K562 (cell line): ENCODE measurements at regions not wholly inside any gene's neighbourhood (a gene's known extent, or its start where the extent isn't known, plus 50 kb on each side); places are given as distances from the start of the nearest gene placed in this dataset.

ENCODE experiments used
- ATAC-seq: fragments of 200-7000 bp; cut with Tn5 transposase; 3 replicates; pipeline ENCODE4 v1.9.1; 2020; ENCODE audit warnings: moderate library complexity
- BruUV-seq: library from RNA; stranded (reverse); fragments of 400-500 nt; replicated peaks from 2 replicates; lab custom pipeline; 2021; lab: Mats Ljungman, UMichigan
- CTCF ChIA-PET: fragments of 300-600 bp; formaldehyde crosslinking; extraction: SDS; loops from one replicate; lab custom pipeline; 2021; ENCODE audit warnings: low intra/inter-chr PET ratio; lab: Yijun Ruan, JAX
- POLR2A ChIA-PET: fragments of 300-600, 350-650 bp; sonication (Branson Sonifier 250); formaldehyde crosslinking; extraction: SDS; loops from one replicate; lab custom pipeline; 2021; ENCODE audit warnings: antibody characterized with exemption, inconsistent platforms; lab: Yijun Ruan, JAX
- DNase-seq, 4 experiments: peaks; one replicate each; pipeline versions ENCODE4 v3.0.0 to v3.0.0-alpha.2; 2011 to 2018; ENCODE audit warnings: low spot score in 3 of 4, mixed read lengths in 3 of 4; ENCODE audit errors: extremely low read depth in 1 of 4
- FAIRE-seq: peaks from 2 replicates; lab custom pipeline; 2011; peaks lifted over from hg19 to GRCh38; lab: Jason Lieb, UNC
- H2AFZ ChIP-seq: 2 replicates; pipeline ENCODE4 v1.6.0; 2011; ENCODE audit warnings: low read depth, low read length, control low read depth, inconsistent platforms
- H3K27ac ChIP-seq: fragments of 200-600 bp; 3 replicates; pipeline ENCODE4 v1.8.0; 2011; ENCODE audit warnings: low read depth, mild to moderate bottlenecking, control low read depth, inconsistent platforms, low read length, moderate library complexity, mixed read lengths; ENCODE audit errors: extremely low read depth
- H3K27me3 ChIP-seq, 2 experiments: fragments of 300-600 bp in 1 of 2; 2 replicates in 1 of 2; 3 replicates in 1 of 2; pipeline versions ENCODE4 v1.6.0 to v1.8.0; 2011; ENCODE audit warnings: inconsistent platforms in 2 of 2, low read length in 2 of 2, mild to moderate bottlenecking in 1 of 2, mixed read lengths in 1 of 2, moderate library complexity in 1 of 2; ENCODE audit not compliant: control insufficient read depth in 2 of 2, insufficient read depth in 2 of 2
- H3K36me3 ChIP-seq: fragments of 300-600 bp; 3 replicates; pipeline ENCODE4 v1.8.0; 2011; ENCODE audit warnings: mild to moderate bottlenecking, low read length, inconsistent platforms; ENCODE audit not compliant: control insufficient read depth, insufficient read depth
- H3K4me1 ChIP-seq, 2 experiments: fragments of 200-600 bp in 1 of 2; replicated peaks in 1 of 2; 2 replicates in 1 of 2; 3 replicates in 1 of 2; pipeline versions ENCODE4 v1.5.1 to v1.8.0; 2011; ENCODE audit warnings: inconsistent platforms in 2 of 2, low read length in 2 of 2, mild to moderate bottlenecking in 1 of 2, mixed read lengths in 1 of 2, moderate library complexity in 1 of 2; ENCODE audit not compliant: control insufficient read depth in 2 of 2, insufficient read depth in 2 of 2
- H3K4me2 ChIP-seq: 2 replicates; pipeline ENCODE4 v1.6.1; 2011; ENCODE audit warnings: low read length, control low read depth, inconsistent platforms, mixed read lengths; ENCODE audit not compliant: insufficient read depth
- H3K4me3 ChIP-seq: fragments of 200-600 bp; sonication (generic), shearing (Covaris generic); 2 replicates; pipeline ENCODE4 v1.5.1; 2016; ENCODE audit warnings: control low read depth, inconsistent platforms
- H3K79me2 ChIP-seq: fragments of 200-600 bp; 3 replicates; pipeline ENCODE4 v1.8.0; 2011; ENCODE audit warnings: low read length, inconsistent platforms; ENCODE audit not compliant: control insufficient read depth, insufficient read depth
- H3K9ac ChIP-seq, 2 experiments: 2 replicates each; pipeline versions ENCODE4 v1.6.0 to v1.6.1; 2011; ENCODE audit warnings: low read depth in 2 of 2, low read length in 2 of 2, control low read depth in 1 of 2, inconsistent platforms in 1 of 2, mild to moderate bottlenecking in 1 of 2, mixed read lengths in 1 of 2; ENCODE audit not compliant: insufficient read depth in 1 of 2
- H3K9me1 ChIP-seq: one replicate; pipeline ENCODE4 v1.6.0; 2011; ENCODE audit warnings: inconsistent platforms, mild to moderate bottlenecking, low read length, moderate library complexity; ENCODE audit not compliant: control insufficient read depth, insufficient read depth
- H3K9me3 ChIP-seq: replicated peaks from 2 replicates; pipeline ENCODE4 v1.5.1; 2011; ENCODE audit warnings: low read depth, low read length, inconsistent platforms; ENCODE audit not compliant: control insufficient read depth, insufficient read depth
- H4K20me1 ChIP-seq: replicated peaks from 2 replicates; pipeline ENCODE4 v1.6.1; 2011; ENCODE audit warnings: low read length, inconsistent platforms, mixed read lengths; ENCODE audit not compliant: control insufficient read depth, insufficient read depth
- MYNN ChIP-seq, 2 experiments: sonication (generic); formaldehyde crosslinking in 1 of 2; IDR thresholded peaks; 2 replicates each; pipeline versions ENCODE4 v1.5.0 to v1.6.1; 2016 to 2020; ENCODE audit warnings: antibody characterized with exemption in 1 of 2, missing genetic modification reagents in 1 of 2
- SMAD1 ChIP-seq: fragments of 150-350 bp; IDR thresholded peaks from 2 replicates; pipeline ENCODE4 v1.6.1; 2014; ENCODE audit warnings: low read length, low read depth; ENCODE audit not compliant: partially characterized antibody
- ZBTB8A ChIP-seq: fragments of 450-650 bp; IDR thresholded peaks from 2 replicates; pipeline ENCODE4 v1.6.1; 2018; ENCODE audit warnings: mild to moderate bottlenecking, moderate library complexity; ENCODE audit not compliant: partially characterized antibody
- ZFP91 ChIP-seq: sonication (generic); formaldehyde crosslinking; IDR thresholded peaks from 2 replicates; pipeline ENCODE4 v1.8.0; 2022; ENCODE audit warnings: mild to moderate bottlenecking, missing genetic modification reagents
- WGBS: fragments of 100-300 bp; shearing (Covaris generic); methylation state at CpG from one replicate; pipeline ENCODE4 v1.1.6; 2016; ENCODE audit warnings: low coverage, mixed read lengths; ENCODE audit not compliant: insufficient coverage; ENCODE audit errors: missing lambda C conversion rate; 5-methylcytosine and 5-hydroxymethylcytosine counted together
- in situ Hi-C: fragments of 300-500 bp; cut with MboI; formaldehyde crosslinking; loops from 4 replicates; pipeline ENCODE4 v1.15.0; 2018; ENCODE audit warnings: inconsistent platforms, mixed read lengths
- intact Hi-C: fragments of 100-400 bp; cut with micrococcal nuclease; formaldehyde crosslinking; loops from 2 replicates; pipeline ENCODE4 v1.14.2; 2022

GRCh38 chr7:24073651-24074420, 210.2 kb upstream of the NPY start:
- no peaks in the 10 kb centered on the region for H3K4me1 ChIP-seq
- no peak for DNase-seq
- no peak overlapping the region for H3K4me2 ChIP-seq
- no peaks in the 10 kb centered on the region for H4K20me1 ChIP-seq
- no peaks in the 10 kb centered on the region; a peak in 1 of 5 replicates for H3K27me3 ChIP-seq
- BruUV-seq = no TSS peak
- no peak overlapping the region for H3K4me3 ChIP-seq
- no peaks in the 10 kb centered on the region for H3K36me3 ChIP-seq
- no peaks in the 10 kb centered on the region for H3K9me3 ChIP-seq
- no peak overlapping the region for H3K9ac ChIP-seq
- no peak overlapping the region for H2AFZ ChIP-seq
- 2% methylated on average over 9 of the region's 9 CpGs for WGBS
- TF ChIP-seq ZBTB8A = no peak
- TF ChIP-seq SMAD1 = no peak
- TF ChIP-seq ZFP91 (CRISPR knock-in tag) = no peak
- TF ChIP-seq MYNN (IDR thresholded peaks at IDR 0.05) = no peak
- no peak for TF ChIP-seq MYNN (CRISPR knock-in tag; IDR thresholded peaks at IDR 0.05)
- TF ChIP-seq, all 486 proteins: peak for 0
- FAIRE-seq (no peak), ATAC-seq (no peak)
- POLR2A ChIA-PET = no interaction called here
- in situ Hi-C loops = no loop called here
- no peak overlapping the region for H3K27ac ChIP-seq
- intact Hi-C loops = no loop called here
- no peaks in the 10 kb centered on the region for H3K79me2 ChIP-seq
- CTCF ChIA-PET = no interaction called here
- H3K9me1 ChIP-seq = no peaks in the 10 kb centered on the region
